HCT116 (cell line): ENCODE measurements at regions not wholly inside any gene's neighbourhood (a gene's known extent, or its start where the extent isn't known, plus 50 kb on each side); places are given as distances from the start of the nearest gene placed in this dataset.
A peak's percentile ranks its signal among the peaks of the same experiment; 100 is the strongest.

Experiments
- ATAC-seq: fragments of 200-7000 bp; cut with Tn5 transposase; 2 replicates; pipeline ENCODE4 v1.9.1; 2020; ENCODE audit warnings: mild to moderate bottlenecking, moderate library complexity
- BruUV-seq: library from RNA; stranded (reverse); fragments of 400-500 nt; replicated peaks from 2 replicates; lab custom pipeline; 2021; lab: Mats Ljungman, UMichigan
- CTCF ChIA-PET: fragments of 300-600 bp; sonication (Branson Sonifier 250); formaldehyde crosslinking; loops from one replicate; lab custom pipeline; 2021; ENCODE audit warnings: antibody characterized with exemption; lab: Charles Lee
- POLR2A ChIA-PET: fragments of 300-600, 350-600 bp; sonication (Branson Sonifier 250); formaldehyde crosslinking; loops from one replicate; lab custom pipeline; 2021; ENCODE audit warnings: antibody characterized with exemption; lab: Charles Lee
- RAD21 ChIA-PET, 2 experiments: fragments of 300-600 bp; sonication (Branson Sonifier 250); formaldehyde crosslinking; loops; one replicate each; lab custom pipeline; 2023; ENCODE audit warnings: low total read pairs in 2 of 2; ENCODE audit not compliant: uncharacterized antibody in 2 of 2, unreplicated experiment in 2 of 2, low non-redundant PET in 1 of 2; lab: Charles Lee
- DNase-seq: peaks from one replicate; pipeline ENCODE4 v3.0.0-alpha.2; 2010; ENCODE audit warnings: low read depth, low spot score
- H2AFZ ChIP-seq: fragments of 200-600 bp; shearing (Covaris generic), sonication (generic); 2 replicates; pipeline ENCODE4 v1.6.1; 2017; ENCODE audit warnings: low read depth, mixed run types, mixed read lengths, antibody characterized with exemption, low read length; ENCODE audit not compliant: poor library complexity, severe bottlenecking
- H3K27ac ChIP-seq: 2 replicates; pipeline ENCODE4 v1.5.1; 2012; ENCODE audit warnings: low read depth, low read length
- H3K27me3 ChIP-seq: fragments of 200-600 bp; sonication (generic); 2 replicates; pipeline ENCODE4 v1.6.1; 2016; ENCODE audit warnings: mixed run types, low read length, mixed read lengths; ENCODE audit not compliant: insufficient read depth
- H3K36me3 ChIP-seq, 2 experiments: fragments of 200-500 bp in 1 of 2; fragments of 200-600 bp in 1 of 2; sonication (Bioruptor generic) in 1 of 2; sonication (generic) in 1 of 2; 2 replicates each; pipeline versions ENCODE4 v1.5.1 to v1.6.1; 2014 to 2016; ENCODE audit warnings: low read length in 2 of 2, inconsistent platforms in 1 of 2, mixed read lengths in 1 of 2, mixed run types in 1 of 2; ENCODE audit not compliant: insufficient read depth in 2 of 2, control insufficient read depth in 1 of 2
- H3K4me1 ChIP-seq, 2 experiments: fragments of 200-600 bp in 1 of 2; sonication (generic) in 1 of 2; 2 replicates each; pipeline versions ENCODE4 v1.5.1 to v1.6.1; 2012 to 2017; ENCODE audit warnings: low read length in 2 of 2, inconsistent platforms in 1 of 2, mild to moderate bottlenecking in 1 of 2, mixed read lengths in 1 of 2, mixed run types in 1 of 2, moderate library complexity in 1 of 2; ENCODE audit not compliant: insufficient read depth in 2 of 2, control insufficient read depth in 1 of 2
- H3K4me2 ChIP-seq: fragments of 200-600 bp; sonication (generic); 2 replicates; pipeline ENCODE4 v1.6.1; 2017; ENCODE audit warnings: mixed run types, low read length, mixed read lengths
- H3K4me3 ChIP-seq, 2 experiments: fragments of 200-600 bp in 1 of 2; sonication (generic) in 1 of 2; replicated peaks in 1 of 2; 2 replicates each; pipeline ENCODE4 v1.5.1; 2011 to 2016; ENCODE audit warnings: low read length in 2 of 2, control low read depth in 1 of 2, low read depth in 1 of 2, mild to moderate bottlenecking in 1 of 2, mixed read lengths in 1 of 2, mixed run types in 1 of 2
- H3K79me2 ChIP-seq: fragments of 200-600 bp; sonication (generic); 2 replicates; pipeline ENCODE4 v1.6.1; 2017; ENCODE audit warnings: mild to moderate bottlenecking, mixed run types, low read length, moderate library complexity, mixed read lengths; ENCODE audit not compliant: insufficient read depth
- H3K9ac ChIP-seq: fragments of 200-600 bp; sonication (generic); 2 replicates; pipeline ENCODE4 v1.6.1; 2016; ENCODE audit warnings: low read length, mixed read lengths
- H3K9me2 ChIP-seq: fragments of 200-600 bp; sonication (generic), shearing (Covaris generic); 2 replicates; pipeline ENCODE4 v1.6.1; 2017; ENCODE audit warnings: mixed run types, mild to moderate bottlenecking, moderate library complexity; ENCODE audit not compliant: insufficient read depth
- H3K9me3 ChIP-seq, 2 experiments: fragments of 200-500 bp in 1 of 2; fragments of 200-600 bp in 1 of 2; sonication (Bioruptor generic) in 1 of 2; sonication (generic) in 1 of 2; 2 replicates each; pipeline ENCODE4 v1.6.1; 2014 to 2017; ENCODE audit warnings: low read length in 2 of 2, mixed read lengths in 2 of 2, inconsistent platforms in 1 of 2, low read depth in 1 of 2, mild to moderate bottlenecking in 1 of 2, mixed run types in 1 of 2, moderate library complexity in 1 of 2; ENCODE audit not compliant: control insufficient read depth in 1 of 2, insufficient read depth in 1 of 2
- H4K20me1 ChIP-seq: fragments of 200-600 bp; sonication (generic), shearing (Covaris generic); 2 replicates; pipeline ENCODE4 v1.6.1; 2017; ENCODE audit warnings: mixed run types, mild to moderate bottlenecking, moderate library complexity; ENCODE audit not compliant: insufficient read depth
- CBX3 ChIP-seq: IDR thresholded peaks from 2 replicates; pipeline ENCODE4 v1.6.1; 2012; ENCODE audit warnings: low read depth
- EGR1 ChIP-seq: IDR thresholded peaks from 2 replicates; pipeline ENCODE4 v1.6.1; 2012; ENCODE audit warnings: low read depth
- ELF1 ChIP-seq: IDR thresholded peaks from 2 replicates; pipeline ENCODE4 v1.6.1; 2012; ENCODE audit warnings: low read depth, borderline replicate concordance
- EZH2 ChIP-seq: fragments of 200-600 bp; sonication (generic); IDR thresholded peaks from 2 replicates; pipeline ENCODE4 v1.6.1; 2017; ENCODE audit warnings: antibody characterized with exemption, mixed run types
- FOSL1 ChIP-seq: IDR thresholded peaks from 2 replicates; pipeline ENCODE4 v1.6.1; 2012; ENCODE audit warnings: low read depth
- RAD21 ChIP-seq: IDR thresholded peaks from 2 replicates; pipeline ENCODE4 v1.6.1; 2012; ENCODE audit warnings: low read depth, mild to moderate bottlenecking
- SIN3A ChIP-seq: IDR thresholded peaks from 2 replicates; pipeline ENCODE4 v1.6.1; 2012; ENCODE audit warnings: low read depth
- SRF ChIP-seq: IDR thresholded peaks from 2 replicates; pipeline ENCODE4 v1.6.1; 2012; ENCODE audit warnings: low read depth
- TCF7L2 ChIP-seq: IDR thresholded peaks from 2 replicates; pipeline ENCODE4 v1.7.0; 2011; ENCODE audit warnings: borderline replicate concordance, inconsistent platforms; ENCODE audit not compliant: insufficient read depth, insufficient read length; ENCODE audit errors: extremely low read depth
- YY1 ChIP-seq: IDR thresholded peaks from 2 replicates; pipeline ENCODE4 v1.6.1; 2011; ENCODE audit warnings: low read length, low read depth, moderate library complexity, mild to moderate bottlenecking; ENCODE audit not compliant: insufficient replicate concordance; ENCODE audit errors: extremely low read depth
- intact Hi-C: fragments of 100-400 bp; cut with micrococcal nuclease; formaldehyde crosslinking; loops from 2 replicates; pipeline ENCODE4 v1.10.0; 2022
- TF ChIP-seq, protein P1 (sequence below): IDR thresholded peaks from 2 replicates; pipeline ENCODE4 v1.6.1; 2012
- TF ChIP-seq, protein P2 (sequence below), 3 experiments: fragments of 200-600 bp in 1 of 3; sonication (generic) in 1 of 3; IDR thresholded peaks in 2 of 3; conservative IDR thresholded peaks in 1 of 3; 2 replicates each; pipeline ENCODE4 v1.5.1; 2012 to 2017; ENCODE audit warnings: low read depth in 2 of 3, low read length in 2 of 3, antibody characterized with exemption in 1 of 3, borderline replicate concordance in 1 of 3, control low read depth in 1 of 3, mild to moderate bottlenecking in 1 of 3, mixed read lengths in 1 of 3, mixed run types in 1 of 3, moderate library complexity in 1 of 3; ENCODE audit not compliant: insufficient read depth in 1 of 3

DNA sequence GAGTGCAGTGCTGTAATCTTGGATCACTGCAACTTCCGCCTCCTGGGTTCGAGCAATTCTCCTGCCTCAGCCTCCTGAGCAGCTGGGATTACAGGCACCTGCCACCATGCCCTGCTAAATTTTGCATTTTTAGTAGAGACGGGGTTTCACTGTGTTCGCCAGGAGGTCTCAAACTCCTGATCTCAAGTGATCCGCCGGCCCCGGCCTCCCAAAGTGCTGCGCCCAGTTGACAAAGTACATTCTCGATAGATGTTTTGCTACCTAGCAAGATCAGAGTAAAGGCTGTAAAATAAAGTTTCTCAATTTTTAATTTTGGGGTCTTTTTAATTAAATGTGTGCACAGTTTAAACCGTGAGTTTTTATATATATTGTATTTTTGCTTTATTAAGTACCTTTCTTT, 248.9 kb downstream of the CCER1 start (continued):
- no peak for TF ChIP-seq EGR1
- no peak for TF ChIP-seq ELF1
- TF ChIP-seq FOSL1 = no peak
- no peak for TF ChIP-seq SRF
- TF ChIP-seq TCF7L2 = no peak
- TF ChIP-seq RAD21 = no peak
- TF ChIP-seq YY1 = no peak
- no peak for TF ChIP-seq EZH2
- TF ChIP-seq, protein P1, sequence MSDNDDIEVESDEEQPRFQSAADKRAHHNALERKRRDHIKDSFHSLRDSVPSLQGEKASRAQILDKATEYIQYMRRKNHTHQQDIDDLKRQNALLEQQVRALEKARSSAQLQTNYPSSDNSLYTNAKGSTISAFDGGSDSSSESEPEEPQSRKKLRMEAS = no peak
- TF ChIP-seq SIN3A = no peak
- TF ChIP-seq CBX3 = no peak

DNA sequence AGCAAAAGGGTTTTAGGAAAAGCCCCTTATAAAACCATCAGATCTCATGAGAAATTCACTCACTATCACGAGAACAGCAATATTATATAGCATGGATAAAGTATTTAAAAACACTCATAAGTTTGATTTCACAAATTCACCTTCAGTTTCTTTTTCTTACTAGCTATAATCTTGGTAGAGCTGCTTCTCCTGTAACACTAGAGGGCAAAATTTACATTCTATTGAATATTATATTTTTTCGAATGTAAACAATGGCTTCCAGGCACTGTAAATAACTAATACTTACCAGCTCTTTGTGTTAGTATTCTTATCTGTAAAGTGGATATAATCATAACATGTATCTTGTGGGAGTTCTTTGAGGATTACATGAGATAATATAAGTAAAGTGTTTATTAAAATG, 259.6 kb downstream of the CCER1 start:
- no peaks in the 10 kb centered on the region for H4K20me1 ChIP-seq
- H3K4me1 ChIP-seq = no peaks in the 10 kb centered on the region
- TF ChIP-seq CBX3 (no peak), TCF7L2 (no peak), RAD21 (peak; percentile 23; the same call in 1 of the 2 replicates)
- TF ChIP-seq, protein P2, sequence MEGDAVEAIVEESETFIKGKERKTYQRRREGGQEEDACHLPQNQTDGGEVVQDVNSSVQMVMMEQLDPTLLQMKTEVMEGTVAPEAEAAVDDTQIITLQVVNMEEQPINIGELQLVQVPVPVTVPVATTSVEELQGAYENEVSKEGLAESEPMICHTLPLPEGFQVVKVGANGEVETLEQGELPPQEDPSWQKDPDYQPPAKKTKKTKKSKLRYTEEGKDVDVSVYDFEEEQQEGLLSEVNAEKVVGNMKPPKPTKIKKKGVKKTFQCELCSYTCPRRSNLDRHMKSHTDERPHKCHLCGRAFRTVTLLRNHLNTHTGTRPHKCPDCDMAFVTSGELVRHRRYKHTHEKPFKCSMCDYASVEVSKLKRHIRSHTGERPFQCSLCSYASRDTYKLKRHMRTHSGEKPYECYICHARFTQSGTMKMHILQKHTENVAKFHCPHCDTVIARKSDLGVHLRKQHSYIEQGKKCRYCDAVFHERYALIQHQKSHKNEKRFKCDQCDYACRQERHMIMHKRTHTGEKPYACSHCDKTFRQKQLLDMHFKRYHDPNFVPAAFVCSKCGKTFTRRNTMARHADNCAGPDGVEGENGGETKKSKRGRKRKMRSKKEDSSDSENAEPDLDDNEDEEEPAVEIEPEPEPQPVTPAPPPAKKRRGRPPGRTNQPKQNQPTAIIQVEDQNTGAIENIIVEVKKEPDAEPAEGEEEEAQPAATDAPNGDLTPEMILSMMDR (IDR thresholded peaks at IDR 0.05 in 2 of 3, conservative IDR thresholded peaks at IDR 0.05 in 1 of 3; ENCODE audit: borderline replicate concordance in 1 of 3, insufficient read depth in 1 of 3, low read depth in 2 of 3, low read length in 2 of 3) = peak in 2 of 3 experiments; percentile 7 to 25; a peak in 2 of 6 replicates
- H3K9me3 ChIP-seq = no peaks in the 10 kb centered on the region
- no peaks in the 10 kb centered on the region for H3K79me2 ChIP-seq
- no peaks in the 10 kb centered on the region for H3K9me2 ChIP-seq
- intact Hi-C loops = no loop called here
- RAD21 ChIA-PET = interaction anchor here in 1 of 2 experiments (1.0 kb wide), 1 partner anchor 150 kb away, joined by 3 read pairs; no protein-coding TSS in a partner anchor
- ATAC-seq (no peak), DNase-seq (no peak)
- BruUV-seq = no TSS peak
- no peaks in the 10 kb centered on the region for H3K36me3 ChIP-seq
- no peaks in the 10 kb centered on the region for H3K27me3 ChIP-seq
- H2AFZ ChIP-seq = peak overlapping the region; percentile 48
- CTCF ChIA-PET = interaction anchor here (0.6 kb wide), 1 partner anchor 245 kb away, joined by 3 read pairs; no protein-coding TSS in a partner anchor
- no peak overlapping the region for H3K4me2 ChIP-seq
- H3K27ac ChIP-seq = no peak overlapping the region
- POLR2A ChIA-PET = no interaction called here
- H3K4me3 ChIP-seq = no peak overlapping the region
- no peak overlapping the region for H3K9ac ChIP-seq
